Spleen (tissue), 11 donors: ENCODE measurements at regions not wholly inside any gene's neighbourhood (a gene's known extent, or its start where the extent isn't known, plus 50 kb on each side); places are given as distances from the start of the nearest gene placed in this dataset.

Source experiments
- DNase-seq: peaks from one replicate; pipeline ENCODE4 v3.0.0-alpha.2; 2020
- H3K27ac ChIP-seq, 8 donors: fragments of 200-600 bp; sonication (generic) in 7 of 8; 1 replicate in 4 of 8; 2 replicates in 4 of 8; pipeline versions ENCODE4 v1.5.0 to v1.8.0; 2016 to 2021; ENCODE audit warnings: inconsistent platforms in 4 of 8, mild to moderate bottlenecking in 4 of 8, moderate library complexity in 1 of 8
- H3K27me3 ChIP-seq, 7 donors: fragments of 200-600 bp; sonication (generic) in 6 of 7; replicated peaks in 1 of 7; 1 replicate in 4 of 7; 2 replicates in 3 of 7; pipeline versions ENCODE4 v1.5.0 to v1.8.0; 2016 to 2021; ENCODE audit warnings: inconsistent platforms in 3 of 7, mild to moderate bottlenecking in 1 of 7
- H3K36me3 ChIP-seq, 6 donors: fragments of 200-600 bp; sonication (generic) in 5 of 6; 1 replicate in 4 of 6; 2 replicates in 2 of 6; pipeline versions ENCODE4 v1.5.0 to v1.8.0; 2016 to 2021; ENCODE audit warnings: inconsistent platforms in 2 of 6
- H3K4me1 ChIP-seq, 6 donors: fragments of 200-600 bp; sonication (generic) in 5 of 6; 1 replicate in 3 of 6; 2 replicates in 3 of 6; pipeline versions ENCODE4 v1.5.0 to v1.8.0; 2016 to 2021; ENCODE audit warnings: inconsistent platforms in 3 of 6
- H3K4me3 ChIP-seq, 8 donors: fragments of 200-600 bp; sonication (generic) in 7 of 8; 1 replicate in 4 of 8; 2 replicates in 4 of 8; pipeline versions ENCODE4 v1.5.0 to v1.8.0; 2016 to 2021; ENCODE audit warnings: inconsistent platforms in 4 of 8, mild to moderate bottlenecking in 4 of 8, moderate library complexity in 2 of 8
- H3K9me3 ChIP-seq, 8 donors: fragments of 200-600 bp; sonication (generic) in 7 of 8; 1 replicate in 4 of 8; 2 replicates in 4 of 8; pipeline versions ENCODE4 v1.5.0 to v1.8.0; 2016 to 2021; ENCODE audit warnings: inconsistent platforms in 4 of 8
- POLR2A ChIP-seq, 3 donors: fragments of 450-650 bp; IDR thresholded peaks; one replicate each; pipeline ENCODE4 v1.5.1; 2017; ENCODE audit warnings: antibody characterized with exemption in 3 of 3, mild to moderate bottlenecking in 1 of 3
- POLR2AphosphoS5 ChIP-seq, 3 donors: sonication (generic); formaldehyde crosslinking; IDR thresholded peaks; one replicate each; pipeline ENCODE4 v1.5.1; 2017; ENCODE audit warnings: antibody characterized with exemption in 3 of 3
- WGBS, 5 donors: extraction: QIAGEN DNeasy Blood & Tissue Kit in 3 of 5; methylation state at CpG; one replicate each; pipeline versions ENCODE4 v1.1.5 to v1.1.7; 2013 to 2018; 5-methylcytosine and 5-hydroxymethylcytosine counted together
- intact Hi-C: fragments of 100-400 bp; cut with DNase I; formaldehyde crosslinking; loops from one replicate; pipeline ENCODE4 v1.15.0; 2023; ENCODE audit warnings: low total_unique reads
- TF ChIP-seq, protein P1 (sequence below), 11 experiments: fragments of 200-600 bp in 7 of 11; fragments of 450-650 bp in 4 of 11; sonication (generic) in 4 of 11; IDR thresholded peaks in 8 of 11; conservative IDR thresholded peaks in 3 of 11; 1 replicate in 7 of 11; 2 replicates in 4 of 11; pipeline versions ENCODE4 v1.4.0 to v1.8.0; 2016 to 2021; ENCODE audit warnings: antibody characterized with exemption in 11 of 11, inconsistent platforms in 4 of 11, mild to moderate bottlenecking in 1 of 11
- donor health status: healthy with polysubstance abuse.
- donor health status: DM: no; HTN: no; CAD: no; lungs with moderate emphysema.
- donor health status: DM: no; HTN: no; CAD: no.
- donor health status: Bipolar disorder and iron deficiency.
- donor health status: healthy.
- donor health status: DM: no; HTN: no; CAD: no.
- donor health status: DM: yes; HTN: yes; CAD: no.

DNA sequence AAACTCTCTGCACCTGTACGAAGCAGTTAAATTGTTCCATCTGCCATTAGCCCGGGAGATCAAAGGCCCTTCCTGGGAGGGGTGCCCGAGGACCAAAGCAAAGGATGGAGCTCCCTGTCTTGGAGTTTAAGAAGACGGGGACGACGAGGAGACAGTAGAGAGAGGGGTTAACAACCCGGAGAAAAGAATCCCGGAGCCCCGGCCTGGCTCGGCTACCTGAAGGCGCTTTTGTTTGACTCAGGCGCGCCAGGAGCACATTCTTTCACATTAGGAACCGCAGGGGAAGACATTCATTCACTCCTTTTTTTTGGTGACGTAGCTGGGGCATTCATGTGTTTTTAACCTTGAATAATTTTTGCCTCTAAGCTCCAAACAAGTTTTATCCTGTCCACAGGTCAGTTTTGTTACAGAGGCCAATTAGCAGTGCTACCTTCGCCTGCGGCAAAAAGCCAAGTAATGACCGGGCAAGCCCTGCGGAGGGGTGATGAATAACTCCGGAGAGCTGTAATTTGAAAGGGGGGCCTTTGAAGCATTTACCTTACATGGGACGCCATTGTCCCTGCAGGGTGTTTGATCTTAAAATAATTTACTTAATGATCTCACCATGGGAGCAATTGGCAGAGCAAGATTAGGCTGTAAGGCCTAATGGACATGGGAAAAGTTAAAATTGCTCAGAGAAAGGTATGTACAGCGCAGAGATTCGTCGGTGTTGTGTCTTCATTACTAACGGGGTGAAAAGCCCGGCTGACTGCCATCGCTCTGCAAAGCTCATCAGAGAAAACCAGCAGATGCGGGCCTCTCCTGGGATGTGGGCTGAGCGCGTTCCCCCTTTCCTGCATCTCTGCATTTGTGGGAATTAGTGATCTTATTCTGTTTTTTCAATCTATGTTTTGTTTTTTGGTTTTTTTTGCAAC, 258.0 kb upstream of the SP4 start:
- H3K27me3 ChIP-seq = peaks cover 0 to 49% (median 18%) of the 10 kb centered on the region in 7 donors
- no peak for DNase-seq
- WGBS, 5 donors = 44 to 55% (median 48%) methylated on average over 30 of the region's 30 CpGs
- H3K4me3 ChIP-seq = no peak overlapping the region
- intact Hi-C loops = no loop called here
- no peak overlapping the region for H3K27ac ChIP-seq
- no peaks in the 10 kb centered on the region for H3K36me3 ChIP-seq
- no peaks in the 10 kb centered on the region for H3K4me1 ChIP-seq
- no peaks in the 10 kb centered on the region for H3K9me3 ChIP-seq
- TF ChIP-seq POLR2A (IDR thresholded peaks at IDR 0.05) (no peak), POLR2AphosphoS5 (IDR thresholded peaks at IDR 0.05) (no peak)
- TF ChIP-seq, protein P1, sequence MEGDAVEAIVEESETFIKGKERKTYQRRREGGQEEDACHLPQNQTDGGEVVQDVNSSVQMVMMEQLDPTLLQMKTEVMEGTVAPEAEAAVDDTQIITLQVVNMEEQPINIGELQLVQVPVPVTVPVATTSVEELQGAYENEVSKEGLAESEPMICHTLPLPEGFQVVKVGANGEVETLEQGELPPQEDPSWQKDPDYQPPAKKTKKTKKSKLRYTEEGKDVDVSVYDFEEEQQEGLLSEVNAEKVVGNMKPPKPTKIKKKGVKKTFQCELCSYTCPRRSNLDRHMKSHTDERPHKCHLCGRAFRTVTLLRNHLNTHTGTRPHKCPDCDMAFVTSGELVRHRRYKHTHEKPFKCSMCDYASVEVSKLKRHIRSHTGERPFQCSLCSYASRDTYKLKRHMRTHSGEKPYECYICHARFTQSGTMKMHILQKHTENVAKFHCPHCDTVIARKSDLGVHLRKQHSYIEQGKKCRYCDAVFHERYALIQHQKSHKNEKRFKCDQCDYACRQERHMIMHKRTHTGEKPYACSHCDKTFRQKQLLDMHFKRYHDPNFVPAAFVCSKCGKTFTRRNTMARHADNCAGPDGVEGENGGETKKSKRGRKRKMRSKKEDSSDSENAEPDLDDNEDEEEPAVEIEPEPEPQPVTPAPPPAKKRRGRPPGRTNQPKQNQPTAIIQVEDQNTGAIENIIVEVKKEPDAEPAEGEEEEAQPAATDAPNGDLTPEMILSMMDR (IDR thresholded peaks at IDR 0.05 in 8 of 11, conservative IDR thresholded peaks at IDR 0.05 in 3 of 11) = no peak

DNA sequence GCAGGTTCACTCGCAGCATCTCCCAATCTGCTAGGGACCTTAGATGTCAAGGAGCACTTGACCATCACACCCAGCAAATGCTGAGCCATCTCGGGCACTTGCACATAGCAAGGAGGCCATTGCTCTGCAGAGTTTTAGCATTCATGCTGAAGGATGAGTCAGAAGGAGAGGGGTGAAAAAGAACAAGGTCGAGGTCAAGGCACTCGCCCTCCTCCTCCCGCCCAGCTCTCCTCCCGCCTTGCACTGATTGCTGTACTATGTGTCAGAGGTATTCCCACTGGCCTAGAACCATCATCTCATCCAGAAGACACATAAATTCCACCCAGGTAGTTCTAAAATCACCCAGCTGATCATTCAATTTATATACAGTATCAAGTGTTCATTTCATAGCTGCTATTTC, 255.1 kb upstream of the SP4 start:
- Histone ChIP-seq H3K9me3 (no peaks in the 10 kb centered on the region), H3K4me1 (no peaks in the 10 kb centered on the region), H3K36me3 (no peaks in the 10 kb centered on the region), H3K27me3 (peaks cover 0 to 35% (median 18%) of the 10 kb centered on the region in 7 donors), H3K27ac (no peak overlapping the region), H3K4me3 (no peak overlapping the region)
- TF ChIP-seq, protein P1 (IDR thresholded peaks at IDR 0.05 in 8 of 11, conservative IDR thresholded peaks at IDR 0.05 in 3 of 11) = no peak
- TF ChIP-seq POLR2AphosphoS5 (IDR thresholded peaks at IDR 0.05) (no peak), POLR2A (IDR thresholded peaks at IDR 0.05) (no peak)
- WGBS, 5 donors = 50 to 80% (median 78%) methylated on average over 6 of the region's 6 CpGs
- intact Hi-C loops = no loop called here
- no peak for DNase-seq

DNA sequence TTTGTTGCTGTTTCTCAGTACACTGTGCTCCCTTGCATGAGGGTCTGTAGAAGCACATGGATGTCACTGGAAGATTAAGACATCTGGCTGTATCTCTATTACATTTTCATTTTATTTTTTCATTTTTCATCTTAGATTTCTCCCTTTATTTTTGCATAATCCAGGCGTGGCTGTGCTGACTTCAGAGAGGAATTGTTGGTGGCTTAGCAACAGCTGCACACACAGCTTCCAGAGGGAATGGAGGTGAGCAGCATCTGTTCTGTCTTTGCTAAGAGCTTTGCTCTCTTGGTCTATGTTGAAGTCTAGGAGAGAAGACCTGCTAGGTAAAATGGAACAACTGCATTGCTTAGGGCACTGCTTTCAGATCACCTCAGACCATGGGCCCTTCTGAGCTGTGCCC, 254.4 kb upstream of the SP4 start:
- no peaks in the 10 kb centered on the region for H3K36me3 ChIP-seq
- H3K4me3 ChIP-seq = no peak overlapping the region
- TF ChIP-seq POLR2A (IDR thresholded peaks at IDR 0.05) (no peak), POLR2AphosphoS5 (IDR thresholded peaks at IDR 0.05) (no peak)
- TF ChIP-seq, protein P1 (IDR thresholded peaks at IDR 0.05 in 8 of 11, conservative IDR thresholded peaks at IDR 0.05 in 3 of 11) = no peak
- no peaks in the 10 kb centered on the region for H3K4me1 ChIP-seq
- H3K9me3 ChIP-seq = peaks cover 0 to 5% (median 0%) of the 10 kb centered on the region in 8 donors
- H3K27ac ChIP-seq = no peak overlapping the region
- WGBS, 5 donors = 63 to 89% (median 86%) methylated on average over 1 of the region's 1 CpG
- intact Hi-C loops = no loop called here
- peaks cover 0 to 29% (median 12%) of the 10 kb centered on the region in 7 donors for H3K27me3 ChIP-seq
- DNase-seq = no peak

DNA sequence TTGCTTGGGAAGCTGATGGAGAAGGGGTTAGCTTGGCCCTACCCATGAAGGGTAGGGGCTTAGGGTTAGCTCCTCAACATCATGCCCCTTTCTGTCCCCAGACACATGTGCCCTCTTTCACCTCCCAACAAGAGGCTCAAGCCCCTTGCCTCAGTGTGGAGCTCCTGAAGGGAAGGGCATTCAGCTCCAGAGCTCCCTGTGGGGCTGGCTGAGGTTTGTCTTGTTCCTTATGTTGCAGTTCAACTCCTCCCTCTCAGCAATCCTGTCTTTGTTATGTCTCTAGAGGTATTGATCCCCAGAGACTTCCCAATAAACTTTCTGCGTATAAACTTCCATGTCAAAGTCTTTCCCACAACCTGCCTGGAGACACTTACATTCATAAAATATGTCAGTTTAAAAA, 252.2 kb upstream of the SP4 start:
- H3K4me1 ChIP-seq = no peaks in the 10 kb centered on the region
- WGBS, 5 donors = 46 to 89% (median 79%) methylated on average over 1 of the region's 1 CpG
- intact Hi-C loops = no loop called here
- DNase-seq = no peak
- TF ChIP-seq POLR2AphosphoS5 (IDR thresholded peaks at IDR 0.05) (no peak), POLR2A (IDR thresholded peaks at IDR 0.05) (no peak)
- TF ChIP-seq, protein P1 (IDR thresholded peaks at IDR 0.05 in 8 of 11, conservative IDR thresholded peaks at IDR 0.05 in 3 of 11) = no peak
- H3K27ac ChIP-seq = no peak overlapping the region
- H3K27me3 ChIP-seq = peaks cover 0 to 6% (median 0%) of the 10 kb centered on the region in 7 donors
- peaks cover 0 to 6% (median 0%) of the 10 kb centered on the region in 8 donors for H3K9me3 ChIP-seq
- no peak overlapping the region for H3K4me3 ChIP-seq
- no peaks in the 10 kb centered on the region for H3K36me3 ChIP-seq
